Adrenal gland (tissue), 9 donors: ENCODE measurements at regions not wholly inside any gene's neighbourhood (a gene's known extent, or its start where the extent isn't known, plus 50 kb on each side); places are given as distances from the start of the nearest gene placed in this dataset.

Source experiments
- DNase-seq, 7 donors: peaks; one replicate each; pipeline ENCODE4 v3.0.0-alpha.2; 2019 to 2020
- H3K27ac ChIP-seq, 5 donors: fragments of 200-600 bp; sonication (generic) in 4 of 5; 1 replicate in 3 of 5; 2 replicates in 2 of 5; pipeline versions ENCODE4 v1.5.1 to v1.8.0; 2016 to 2020; ENCODE audit warnings: mild to moderate bottlenecking in 1 of 5
- H3K27me3 ChIP-seq: fragments of 200-600 bp; 2 replicates; pipeline ENCODE4 v1.8.0; 2021
- H3K36me3 ChIP-seq, 2 donors: fragments of 200-600 bp; replicated peaks in 1 of 2; 1 replicate in 1 of 2; 2 replicates in 1 of 2; pipeline versions ENCODE4 v1.5.1 to v1.8.0; 2018 to 2022
- H3K4me1 ChIP-seq, 2 donors: fragments of 200-600 bp; replicated peaks in 1 of 2; 1 replicate in 1 of 2; 2 replicates in 1 of 2; pipeline versions ENCODE4 v1.5.1 to v1.8.0; 2018 to 2021
- H3K4me3 ChIP-seq, 4 donors: fragments of 200-600 bp; sonication (generic) in 3 of 4; one replicate each; pipeline ENCODE4 v1.5.1; 2016 to 2018
- H3K9me3 ChIP-seq, 3 donors: fragments of 200-600 bp; sonication (generic) in 1 of 3; replicated peaks in 1 of 3; 1 replicate in 2 of 3; 2 replicates in 1 of 3; pipeline versions ENCODE4 v1.5.1 to v1.8.0; 2016 to 2021
- CTCF ChIP-seq, 6 experiments: fragments of 450-650 bp in 4 of 6; fragments of 200-600 bp in 2 of 6; sonication (generic) in 1 of 6; IDR thresholded peaks; 1 replicate in 5 of 6; 2 replicates in 1 of 6; pipeline versions ENCODE4 v1.5.1 to v1.8.0; 2016 to 2021; ENCODE audit warnings: antibody characterized with exemption in 6 of 6, mild to moderate bottlenecking in 2 of 6, moderate library complexity in 1 of 6
- POLR2A ChIP-seq, 2 donors: fragments of 450-650 bp; IDR thresholded peaks; one replicate each; pipeline ENCODE4 v1.6.1; 2017; ENCODE audit warnings: antibody characterized with exemption in 2 of 2, mild to moderate bottlenecking in 2 of 2, moderate library complexity in 1 of 2
- WGBS, 4 donors: extraction: QIAGEN DNeasy Blood & Tissue Kit in 2 of 4; methylation state at CpG; one replicate each; pipeline versions ENCODE4 v1.1.5 to v1.1.7; 2013 to 2017; 5-methylcytosine and 5-hydroxymethylcytosine counted together
- intact Hi-C, 2 donors: fragments of 100-400 bp; cut with DNase I; formaldehyde crosslinking; loops; one replicate each; pipeline versions ENCODE4 v1.14.1 to v1.15.0; 2022 to 2023
- donor health status: healthy with polysubstance abuse.
- donor health status: Bipolar disorder and iron deficiency.
- donor health status: DM: yes; HTN: yes; CAD: no.
- donor health status: DM: no; HTN: no; CAD: no.
- donor health status: DM: no; HTN: no; CAD: no.

- Histone ChIP-seq H3K9me3 (peaks cover 0 to 5% (median 0%) of the 10 kb centered on the region in 3 donors), H3K4me1 (no peaks in the 10 kb centered on the region), H3K27me3 (no peaks in the 10 kb centered on the region), H3K27ac (no peak overlapping the region), H3K4me3 (no peak overlapping the region), H3K36me3 (no peaks in the 10 kb centered on the region)
- 75 to 86% (median 80%) methylated on average over 2 of the region's 2 CpGs for WGBS, 4 donors
- no peak for DNase-seq
- intact Hi-C loops = no loop called here
- TF ChIP-seq POLR2A (IDR thresholded peaks at IDR 0.05) (no peak), CTCF (IDR thresholded peaks at IDR 0.05) (no peak)
Observed at GRCh38 chr9:74138182-74138581, 359.0 kb upstream of the RORB start.

GRCh38 chr9:74140141-74140540 is 357.0 kb upstream of the RORB start:
- Histone ChIP-seq H3K9me3 (no peaks in the 10 kb centered on the region), H3K27ac (no peak overlapping the region), H3K36me3 (no peaks in the 10 kb centered on the region), H3K4me1 (no peaks in the 10 kb centered on the region), H3K27me3 (no peaks in the 10 kb centered on the region), H3K4me3 (no peak overlapping the region)
- intact Hi-C loops = no loop called here
- no peak for DNase-seq
- 66 to 69% (median 67%) methylated on average over 2 of the region's 2 CpGs for WGBS, 4 donors
- TF ChIP-seq CTCF (IDR thresholded peaks at IDR 0.05) = no peak
- no peak for TF ChIP-seq POLR2A (IDR thresholded peaks at IDR 0.05)

GRCh38 chr9:74147906-74148305 is 349.2 kb upstream of the RORB start:
- no peaks in the 10 kb centered on the region for H3K9me3 ChIP-seq
- H3K27ac ChIP-seq = no peak overlapping the region
- intact Hi-C loops = no loop called here
- no peak for DNase-seq
- no peaks in the 10 kb centered on the region for H3K27me3 ChIP-seq
- H3K36me3 ChIP-seq = no peaks in the 10 kb centered on the region
- TF ChIP-seq CTCF (IDR thresholded peaks at IDR 0.05) = no peak
- no peak for TF ChIP-seq POLR2A (IDR thresholded peaks at IDR 0.05)
- 67 to 83% (median 72%) methylated on average over 1 of the region's 1 CpG for WGBS, 4 donors
- no peak overlapping the region for H3K4me3 ChIP-seq
- no peaks in the 10 kb centered on the region for H3K4me1 ChIP-seq

- no peaks in the 10 kb centered on the region for H3K9me3 ChIP-seq
- no peaks in the 10 kb centered on the region for H3K36me3 ChIP-seq
- intact Hi-C loops = no loop called here
- H3K27ac ChIP-seq = no peak overlapping the region
- TF ChIP-seq POLR2A (IDR thresholded peaks at IDR 0.05) = no peak
- TF ChIP-seq CTCF (IDR thresholded peaks at IDR 0.05) = no peak
- DNase-seq = no peak
- WGBS, 4 donors = 65 to 79% (median 73%) methylated on average over 3 of the region's 3 CpGs
- H3K27me3 ChIP-seq = no peaks in the 10 kb centered on the region
- H3K4me3 ChIP-seq = no peak overlapping the region
- no peaks in the 10 kb centered on the region for H3K4me1 ChIP-seq
Observed at GRCh38 chr9:74172874-74173273, 324.3 kb upstream of the RORB start.
